RWPE2 (cell line): ENCODE measurements at regions not wholly inside any gene's neighbourhood (a gene's known extent, or its start where the extent isn't known, plus 50 kb on each side); places are given as distances from the start of the nearest gene placed in this dataset.

ENCODE experiments used
- ATAC-seq: fragments of 200-7000 bp; cut with Tn5 transposase; 3 replicates; pipeline ENCODE4 v1.9.1; 2021; ENCODE audit warnings: low read depth
- DNase-seq: peaks from one replicate; pipeline ENCODE4 v3.0.0-alpha.2; 2020; ENCODE audit warnings: low spot score
- H3K27ac ChIP-seq: fragments of 450-650 bp; 2 replicates; pipeline ENCODE4 v1.5.1; 2017; ENCODE audit warnings: mild to moderate bottlenecking; ENCODE audit not compliant: poor library complexity, severe bottlenecking
- H3K27me3 ChIP-seq: fragments of 250-450 bp; sonication (Bioruptor Pico); 2 replicates; pipeline ENCODE4 v1.5.1; 2021; ENCODE audit warnings: mild to moderate bottlenecking, moderate library complexity; ENCODE audit not compliant: insufficient read depth, poor library complexity, severe bottlenecking
- H3K36me3 ChIP-seq: fragments of 250-450 bp; sonication (Bioruptor Pico); 2 replicates; pipeline ENCODE4 v1.5.1; 2020; ENCODE audit warnings: low read depth, mild to moderate bottlenecking, moderate library complexity
- H3K4me1 ChIP-seq: fragments of 250-450 bp; sonication (Bioruptor Pico); 2 replicates; pipeline ENCODE4 v1.5.1; 2021; ENCODE audit warnings: mild to moderate bottlenecking, moderate library complexity; ENCODE audit not compliant: insufficient read depth, poor library complexity, severe bottlenecking
- H3K4me3 ChIP-seq: fragments of 250-450 bp; sonication (Bioruptor Pico); 2 replicates; pipeline ENCODE4 v1.5.1; 2021; ENCODE audit warnings: mild to moderate bottlenecking, moderate library complexity; ENCODE audit not compliant: severe bottlenecking
- H3K9me3 ChIP-seq: fragments of 250-450 bp; sonication (Bioruptor Pico); 2 replicates; pipeline ENCODE4 v1.5.1; 2021; ENCODE audit warnings: mild to moderate bottlenecking, moderate library complexity; ENCODE audit not compliant: severe bottlenecking
- CTCF ChIP-seq: fragments of 450-650 bp; IDR thresholded peaks from one replicate; pipeline ENCODE4 v1.5.1; 2017; ENCODE audit warnings: mild to moderate bottlenecking, moderate library complexity; ENCODE audit not compliant: poor library complexity, severe bottlenecking

- ATAC-seq (no peak), DNase-seq (no peak)
- Histone ChIP-seq H3K27me3 (peaks cover 15% of the 10 kb centered on the region), H3K27ac (no peak overlapping the region), H3K4me3 (no peak overlapping the region), H3K9me3 (no peaks in the 10 kb centered on the region), H3K4me1 (no peaks in the 10 kb centered on the region), H3K36me3 (no peaks in the 10 kb centered on the region)
- TF ChIP-seq CTCF = no peak
Measured at GRCh38 chr3:76432396-76432795, 607.5 kb upstream of the ROBO2 start.

GRCh38 chr3:76436894-76437293 is 603.0 kb upstream of the ROBO2 start:
- H3K27ac ChIP-seq = no peak overlapping the region
- no peak for DNase-seq
- H3K36me3 ChIP-seq = no peaks in the 10 kb centered on the region
- H3K4me3 ChIP-seq = no peak overlapping the region
- no peak for ATAC-seq
- no peaks in the 10 kb centered on the region for H3K4me1 ChIP-seq
- no peaks in the 10 kb centered on the region for H3K27me3 ChIP-seq
- H3K9me3 ChIP-seq = no peaks in the 10 kb centered on the region
- TF ChIP-seq CTCF = no peak

- H3K4me3 ChIP-seq = no peak overlapping the region
- no peaks in the 10 kb centered on the region for H3K9me3 ChIP-seq
- no peak for DNase-seq
- H3K36me3 ChIP-seq = no peaks in the 10 kb centered on the region
- no peaks in the 10 kb centered on the region for H3K27me3 ChIP-seq
- no peaks in the 10 kb centered on the region for H3K4me1 ChIP-seq
- no peak for ATAC-seq
- H3K27ac ChIP-seq = no peak overlapping the region
- TF ChIP-seq CTCF = no peak
Measured at GRCh38 chr3:76438971-76439370, 600.9 kb upstream of the ROBO2 start.

DNA sequence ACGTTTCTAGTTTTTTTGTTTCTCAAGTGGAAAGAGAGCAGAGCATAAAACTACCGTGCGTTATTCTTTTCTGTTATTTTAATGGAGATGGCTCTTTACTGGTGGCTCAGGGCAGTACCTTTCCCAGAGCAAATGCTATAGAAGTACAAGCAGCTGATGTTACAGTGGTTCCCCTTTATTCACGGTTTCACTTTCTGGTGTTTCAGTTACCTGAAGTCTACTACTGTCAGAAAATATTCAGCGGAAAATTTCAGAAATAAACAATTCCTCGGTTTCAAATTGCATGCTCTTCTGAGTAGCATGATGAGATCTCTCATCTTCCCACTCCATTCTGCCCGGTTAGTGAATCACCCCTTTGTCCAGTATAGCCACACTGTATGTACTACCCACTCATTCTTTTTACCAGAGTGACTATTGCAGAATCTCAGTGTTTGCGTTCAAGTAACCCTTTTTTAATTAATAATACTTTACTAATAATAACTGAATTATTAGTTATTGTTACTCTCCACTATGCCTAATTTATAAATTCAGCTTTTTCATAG is 597.5 kb upstream of the ROBO2 start:
- Histone ChIP-seq H3K27me3 (no peaks in the 10 kb centered on the region), H3K36me3 (no peaks in the 10 kb centered on the region), H3K4me3 (no peak overlapping the region), H3K27ac (no peak overlapping the region), H3K4me1 (no peaks in the 10 kb centered on the region), H3K9me3 (no peaks in the 10 kb centered on the region)
- no peak for TF ChIP-seq CTCF
- DNase-seq (no peak), ATAC-seq (no peak)

- Histone ChIP-seq H3K4me1 (no peaks in the 10 kb centered on the region), H3K27ac (no peak overlapping the region), H3K36me3 (no peaks in the 10 kb centered on the region), H3K4me3 (no peak overlapping the region), H3K27me3 (no peaks in the 10 kb centered on the region), H3K9me3 (no peaks in the 10 kb centered on the region)
- TF ChIP-seq CTCF = no peak
- DNase-seq (no peak), ATAC-seq (no peak)
Measured at GRCh38 chr3:76456322-76456721, 583.6 kb upstream of the ROBO2 start.
